Esophagus squamous epithelium (tissue), 5 donors: ENCODE measurements at regions not wholly inside any gene's neighbourhood (a gene's known extent, or its start where the extent isn't known, plus 50 kb on each side); places are given as distances from the start of the nearest gene placed in this dataset.

Experiments
- DNase-seq: peaks from one replicate; lab custom pipeline; 2025; lab: John Stamatoyannopoulos, UW
- H3K27ac ChIP-seq, 4 donors: fragments of 200-600 bp; sonication (generic); one replicate each; pipeline ENCODE4 v1.5.1; 2016 to 2019; ENCODE audit warnings: mild to moderate bottlenecking in 1 of 4
- H3K27me3 ChIP-seq, 4 donors: fragments of 200-600 bp; sonication (generic); 1 replicate in 3 of 4; 2 replicates in 1 of 4; pipeline versions ENCODE4 v1.5.1 to v1.6.0; 2017 to 2021; ENCODE audit warnings: antibody characterized with exemption in 1 of 4
- H3K36me3 ChIP-seq, 3 donors: fragments of 200-600 bp; sonication (generic); one replicate each; pipeline ENCODE4 v1.5.1; 2016 to 2019
- H3K4me1 ChIP-seq, 3 donors: fragments of 200-600 bp; sonication (generic); one replicate each; pipeline ENCODE4 v1.5.1; 2017 to 2019
- H3K4me3 ChIP-seq, 4 donors: fragments of 200-600 bp; sonication (generic); 1 replicate in 3 of 4; 2 replicates in 1 of 4; pipeline ENCODE4 v1.5.1; 2016 to 2019; ENCODE audit warnings: mild to moderate bottlenecking in 2 of 4, moderate library complexity in 1 of 4
- H3K9me3 ChIP-seq, 3 donors: fragments of 200-600 bp; sonication (generic); one replicate each; pipeline ENCODE4 v1.5.1; 2016 to 2019
- CTCF ChIP-seq, 6 experiments: fragments of 450-650 bp in 4 of 6; fragments of 200-600 bp in 2 of 6; sonication (generic) in 2 of 6; IDR thresholded peaks; one replicate each; pipeline ENCODE4 v1.5.1; 2016 to 2019; ENCODE audit warnings: antibody characterized with exemption in 6 of 6, mild to moderate bottlenecking in 4 of 6, moderate library complexity in 4 of 6
- POLR2A ChIP-seq, 4 donors: fragments of 450-650 bp; IDR thresholded peaks; one replicate each; pipeline ENCODE4 v1.6.1; 2017; ENCODE audit warnings: antibody characterized with exemption in 4 of 4, mild to moderate bottlenecking in 4 of 4, moderate library complexity in 3 of 4
- WGBS, 2 donors: methylation state at CpG; one replicate each; pipeline ENCODE4 v1.1.5; 2018; 5-methylcytosine and 5-hydroxymethylcytosine counted together
- intact Hi-C: fragments of 100-400 bp; cut with DNase I; formaldehyde crosslinking; loops from one replicate; pipeline ENCODE4 v1.15.0; 2022
- donor health status: DM: yes; HTN: yes; CAD: no.

GRCh38 chr2:64374686-64375085, 79.3 kb upstream of the LGALSL start:
- Histone ChIP-seq H3K4me1 (peaks cover 0 to 26% (median 4%) of the 10 kb centered on the region in 3 donors), H3K9me3 (no peaks in the 10 kb centered on the region), H3K27me3 (peaks cover 0 to under 1% (median 0%) of the 10 kb centered on the region in 4 donors), H3K4me3 (no peak overlapping the region), H3K36me3 (no peaks in the 10 kb centered on the region), H3K27ac (no peak overlapping the region)
- no peak for DNase-seq
- TF ChIP-seq CTCF (IDR thresholded peaks at IDR 0.05) (no peak), POLR2A (IDR thresholded peaks at IDR 0.05) (no peak)
- 17 to 42% methylated on average over 3 to 4 of the region's 4 CpGs for WGBS, 2 donors
- intact Hi-C loops: no loop called here

GRCh38 chr2:64376926-64377325, 77.0 kb upstream of the LGALSL start:
- intact Hi-C loops: no loop called here
- Histone ChIP-seq H3K36me3 (no peaks in the 10 kb centered on the region), H3K4me3 (no peak overlapping the region), H3K9me3 (no peaks in the 10 kb centered on the region), H3K27me3 (peaks cover 0 to 13% (median 0%) of the 10 kb centered on the region in 4 donors), H3K4me1 (peaks cover 0 to 15% (median 0%) of the 10 kb centered on the region in 3 donors), H3K27ac (no peak overlapping the region)
- WGBS, 2 donors: 88 to 94% methylated on average over 3 of the region's 5 CpGs
- DNase-seq: no peak
- TF ChIP-seq CTCF (IDR thresholded peaks at IDR 0.05) (no peak), POLR2A (IDR thresholded peaks at IDR 0.05) (no peak)

GRCh38 chr2:64379186-64379585, 74.8 kb upstream of the LGALSL start:
- DNase-seq: no peak
- 86 to 92% methylated on average over 3 to 5 of the region's 7 CpGs for WGBS, 2 donors
- no peak overlapping the region for H3K4me3 ChIP-seq

GRCh38 chr2:64380853-64381527, 73.0 kb upstream of the LGALSL start:
- Histone ChIP-seq H3K36me3 (no peaks in the 10 kb centered on the region), H3K27ac (no peak overlapping the region), H3K9me3 (no peaks in the 10 kb centered on the region), H3K27me3 (peaks cover 0 to 13% (median 0%) of the 10 kb centered on the region in 4 donors), H3K4me3 (no peak overlapping the region), H3K4me1 (no peaks in the 10 kb centered on the region)
- WGBS, 2 donors: 73% methylated on average over 4 of the region's 4 CpGs
- intact Hi-C loops: no loop called here
- TF ChIP-seq CTCF (IDR thresholded peaks at IDR 0.05) (no peak), POLR2A (IDR thresholded peaks at IDR 0.05) (no peak)
- no peak for DNase-seq

More at GRCh38 chr2:64379186-64379585, 74.8 kb upstream of the LGALSL start:
- H3K27ac ChIP-seq: no peak overlapping the region
- H3K36me3 ChIP-seq: no peaks in the 10 kb centered on the region
- H3K4me1 ChIP-seq: peaks cover 0 to 6% (median 0%) of the 10 kb centered on the region in 3 donors
- intact Hi-C loops: no loop called here
- peaks cover 0 to 13% (median 0%) of the 10 kb centered on the region in 4 donors for H3K27me3 ChIP-seq
- no peak for TF ChIP-seq CTCF (IDR thresholded peaks at IDR 0.05)
- no peak for TF ChIP-seq POLR2A (IDR thresholded peaks at IDR 0.05)
- no peaks in the 10 kb centered on the region for H3K9me3 ChIP-seq

GRCh38 chr2:64383016-64383591, 70.9 kb upstream of the LGALSL start:
- Histone ChIP-seq H3K4me3 (no peak overlapping the region), H3K9me3 (no peaks in the 10 kb centered on the region), H3K27ac (no peak overlapping the region), H3K4me1 (peaks cover 0 to 6% (median 0%) of the 10 kb centered on the region in 3 donors), H3K36me3 (no peaks in the 10 kb centered on the region), H3K27me3 (peaks cover 0 to 13% (median 0%) of the 10 kb centered on the region in 4 donors)
- DNase-seq: no peak
- no peak for TF ChIP-seq POLR2A (IDR thresholded peaks at IDR 0.05)
- intact Hi-C loops: no loop called here
- WGBS, 2 donors: 91 to 100% methylated on average over 3 to 4 of the region's 5 CpGs
